SK-N-MC (cell line): ENCODE measurements at regions not wholly inside any gene's neighbourhood (a gene's known extent, or its start where the extent isn't known, plus 50 kb on each side); places are given as distances from the start of the nearest gene placed in this dataset.

ENCODE experiments used
- DNase-seq: peaks from one replicate; pipeline ENCODE4 v3.0.0-alpha.2; 2011; ENCODE audit warnings: low read depth, low spot score
- H3K27ac ChIP-seq: fragments of 200-600 bp; sonication (generic); 2 replicates; pipeline ENCODE4 v1.5.1; 2016; ENCODE audit warnings: mixed run types
- H3K36me3 ChIP-seq: fragments of 200-600 bp; sonication (generic); 2 replicates; pipeline ENCODE4 v1.6.1; 2017; ENCODE audit warnings: antibody characterized with exemption, low read length, mixed read lengths; ENCODE audit not compliant: insufficient read depth
- H3K4me3 ChIP-seq: fragments of 200-600 bp; sonication (generic); 2 replicates; pipeline ENCODE4 v1.5.1; 2016
- H3K9ac ChIP-seq: fragments of 200-600 bp; sonication (generic); 2 replicates; pipeline ENCODE4 v1.8.0; 2017; ENCODE audit warnings: mixed run types, mixed read lengths; ENCODE audit not compliant: insufficient read length
- H3K9me3 ChIP-seq: fragments of 200-600 bp; sonication (generic); 2 replicates; pipeline ENCODE4 v1.6.1; 2017; ENCODE audit warnings: low read depth, mild to moderate bottlenecking, antibody characterized with exemption, low read length, moderate library complexity, mixed read lengths
- EZH2 ChIP-seq: fragments of 200-600 bp; sonication (generic); IDR thresholded peaks from one replicate; pipeline ENCODE4 v1.6.1; 2017; ENCODE audit warnings: antibody characterized with exemption
- FOXP2 ChIP-seq: optimal IDR thresholded peaks from 2 replicates; pipeline ENCODE3; 2011; ENCODE audit warnings: mild to moderate bottlenecking, moderate library complexity; ENCODE audit not compliant: insufficient read depth; ENCODE audit errors: extremely low read length, control extremely low read depth
- POLR2AphosphoS5 ChIP-seq: IDR thresholded peaks from 2 replicates; pipeline ENCODE4 v1.6.1; 2012; ENCODE audit warnings: mild to moderate bottlenecking, low read depth, low read length, borderline replicate concordance

GRCh38 chr3:163626753-163627152 lies 1451.5 kb downstream of the SI start:
- Histone ChIP-seq H3K4me3 (no peak overlapping the region), H3K9me3 (no peaks in the 10 kb centered on the region), H3K9ac (no peak overlapping the region), H3K36me3 (no peaks in the 10 kb centered on the region), H3K27ac (no peak overlapping the region)
- TF ChIP-seq FOXP2 (no peak), EZH2 (no peak), POLR2AphosphoS5 (no peak)
- DNase-seq: no peak

GRCh38 chr3:163622384-163622783 lies 1455.9 kb downstream of the SI start:
- Histone ChIP-seq H3K36me3 (no peaks in the 10 kb centered on the region), H3K9ac (no peak overlapping the region), H3K4me3 (no peak overlapping the region), H3K27ac (no peak overlapping the region), H3K9me3 (no peaks in the 10 kb centered on the region)
- TF ChIP-seq FOXP2: no peak
- no peak for TF ChIP-seq POLR2AphosphoS5
- TF ChIP-seq EZH2: no peak
- DNase-seq: no peak

GRCh38 chr3:163614886-163615285 lies 1463.4 kb downstream of the SI start:
- no peak for TF ChIP-seq EZH2
- TF ChIP-seq FOXP2: no peak
- Histone ChIP-seq H3K36me3 (peaks cover 17% of the 10 kb centered on the region; the same call in 1 of the 2 replicates), H3K4me3 (no peak overlapping the region), H3K9ac (no peak overlapping the region), H3K9me3 (peaks cover 4% of the 10 kb centered on the region; the same call in 1 of the 2 replicates), H3K27ac (no peak overlapping the region; the same call in 1 of the 2 replicates)
- DNase-seq: no peak

GRCh38 chr3:163605915-163606314 lies 1472.4 kb downstream of the SI start:
- Histone ChIP-seq H3K4me3 (no peak overlapping the region), H3K36me3 (peaks cover 13% of the 10 kb centered on the region; the same call in 1 of the 2 replicates), H3K27ac (peak overlapping the region; percentile 95), H3K9ac (no peak overlapping the region), H3K9me3 (peaks cover 6% of the 10 kb centered on the region; the same call in 1 of the 2 replicates)
- peak; percentile 45 for DNase-seq
- TF ChIP-seq POLR2AphosphoS5: no peak
- TF ChIP-seq EZH2: no peak
- no peak for TF ChIP-seq FOXP2

- peaks cover 3% of the 10 kb centered on the region; the same call in 1 of the 2 replicates for H3K9me3 ChIP-seq
- H3K36me3 ChIP-seq: peaks cover 3% of the 10 kb centered on the region; the same call in 1 of the 2 replicates
Observed at GRCh38 chr3:163601426-163601825, 1476.9 kb downstream of the SI start.

GRCh38 chr3:163587342-163587741 lies 1491.0 kb downstream of the SI start:
- no peak overlapping the region for H3K27ac ChIP-seq
- no peak overlapping the region for H3K4me3 ChIP-seq
- no peaks in the 10 kb centered on the region for H3K36me3 ChIP-seq
- no peak for DNase-seq
- peaks cover 5% of the 10 kb centered on the region; the same call in 1 of the 2 replicates for H3K9me3 ChIP-seq
- no peak overlapping the region for H3K9ac ChIP-seq
- TF ChIP-seq FOXP2: no peak
- TF ChIP-seq POLR2AphosphoS5: no peak
- TF ChIP-seq EZH2: no peak

More at GRCh38 chr3:163601426-163601825, 1476.9 kb downstream of the SI start:
- Histone ChIP-seq H3K27ac (no peak overlapping the region), H3K4me3 (no peak overlapping the region), H3K9ac (no peak overlapping the region)
- no peak for DNase-seq
- TF ChIP-seq POLR2AphosphoS5: no peak
- TF ChIP-seq EZH2: no peak
- TF ChIP-seq FOXP2: no peak

GRCh38 chr3:163582967-163583366 lies 1495.3 kb downstream of the SI start:
- H3K9me3 ChIP-seq: peaks cover 5% of the 10 kb centered on the region; the same call in 1 of the 2 replicates
- no peaks in the 10 kb centered on the region for H3K36me3 ChIP-seq
- H3K27ac ChIP-seq: no peak overlapping the region
- TF ChIP-seq EZH2 (no peak), POLR2AphosphoS5 (no peak), FOXP2 (no peak)
- H3K9ac ChIP-seq: no peak overlapping the region
- H3K4me3 ChIP-seq: no peak overlapping the region
- DNase-seq: no peak

- H3K27ac ChIP-seq: peak overlapping the region; percentile 69
- DNase-seq: no peak
- H3K4me3 ChIP-seq: no peak overlapping the region
- H3K9me3 ChIP-seq: no peaks in the 10 kb centered on the region; the same call in 1 of the 2 replicates
- no peaks in the 10 kb centered on the region for H3K36me3 ChIP-seq
- H3K9ac ChIP-seq: no peak overlapping the region
- TF ChIP-seq EZH2 (no peak), FOXP2 (no peak), POLR2AphosphoS5 (no peak)
Observed at GRCh38 chr3:163577271-163577670, 1501.0 kb downstream of the SI start.

GRCh38 chr3:163576314-163576713 lies 1502.0 kb downstream of the SI start:
- Histone ChIP-seq H3K27ac (peak overlapping the region; percentile 39; the same call in 1 of the 2 replicates), H3K4me3 (no peak overlapping the region), H3K9me3 (no peaks in the 10 kb centered on the region; the same call in 1 of the 2 replicates), H3K9ac (no peak overlapping the region), H3K36me3 (no peaks in the 10 kb centered on the region)
- TF ChIP-seq EZH2 (no peak), FOXP2 (no peak), POLR2AphosphoS5 (no peak; the same call in 1 of the 2 replicates)
- no peak for DNase-seq
